ENCODE measurements at regions not wholly inside any gene's neighbourhood (a gene's known extent, or its start where the extent isn't known, plus 50 kb on each side); places are given as distances from the start of the nearest gene placed in this dataset.

DNA sequence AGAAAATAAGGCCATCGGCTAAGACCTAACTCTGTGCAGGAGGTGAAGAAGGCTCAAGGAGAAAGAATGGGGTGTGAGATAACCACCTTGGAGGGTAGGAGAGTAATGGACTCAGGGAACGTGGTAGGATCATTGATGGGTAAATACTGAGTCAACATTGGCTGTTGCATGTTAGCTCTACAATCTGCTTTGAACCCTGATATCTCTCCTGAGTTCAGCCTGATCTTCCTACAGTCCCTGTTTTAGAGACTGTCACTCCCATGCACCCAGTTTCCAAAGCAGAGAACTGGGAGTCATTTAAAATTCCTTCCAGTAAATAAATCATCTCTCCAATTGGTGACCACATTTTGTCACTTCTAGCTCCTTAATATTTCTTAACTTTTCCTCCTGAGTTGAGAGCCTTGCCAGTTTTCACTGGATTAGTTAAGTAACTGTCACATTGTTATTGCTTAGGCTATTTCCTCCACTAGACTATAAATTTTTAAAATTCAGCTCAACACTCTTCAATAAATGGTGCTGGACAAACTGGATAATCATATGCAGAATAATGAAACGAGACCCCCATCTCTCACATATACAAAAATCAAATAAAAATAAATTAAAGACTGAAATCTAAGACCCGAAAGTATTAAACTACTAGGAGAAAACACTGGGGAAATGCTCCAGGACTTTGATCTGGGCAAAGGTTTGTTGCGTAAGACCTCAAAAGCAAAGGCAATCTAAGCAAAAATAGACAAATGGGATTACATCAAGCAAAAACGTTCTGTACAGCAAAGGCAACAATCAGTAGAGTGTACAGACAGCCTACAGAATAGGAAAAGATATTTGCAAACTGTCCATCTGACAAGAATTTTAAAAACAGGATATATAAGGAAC lies 138.9 kb upstream of the TMEM170B start:
- DNase-seq (ENCODE audit: low spot score in 2 of 2): no peak
- H3K9me3 ChIP-seq: no peaks in the 10 kb centered on the region
- no peaks in the 10 kb centered on the region for H3K27me3 ChIP-seq (ENCODE audit: low read depth)
- in situ Hi-C loops (cut with MboI; ENCODE audit: low sequenced_read_pairs): no loop called here
- H3K36me3 ChIP-seq (replicated peaks): no peaks in the 10 kb centered on the region
- H3K4me1 ChIP-seq: no peaks in the 10 kb centered on the region
- no peak overlapping the region for H3K4me3 ChIP-seq

GRCh38 chr6:11397622-11398450 lies 139.7 kb upstream of the TMEM170B start:
- no peak for DNase-seq (ENCODE audit: low spot score in 2 of 2)
- Histone ChIP-seq H3K36me3 (replicated peaks) (no peaks in the 10 kb centered on the region), H3K4me1 (no peaks in the 10 kb centered on the region), H3K4me3 (no peak overlapping the region), H3K9me3 (no peaks in the 10 kb centered on the region), H3K27me3 (ENCODE audit: low read depth) (no peaks in the 10 kb centered on the region)
- in situ Hi-C loops (cut with MboI; ENCODE audit: low sequenced_read_pairs): no loop called here

DNA sequence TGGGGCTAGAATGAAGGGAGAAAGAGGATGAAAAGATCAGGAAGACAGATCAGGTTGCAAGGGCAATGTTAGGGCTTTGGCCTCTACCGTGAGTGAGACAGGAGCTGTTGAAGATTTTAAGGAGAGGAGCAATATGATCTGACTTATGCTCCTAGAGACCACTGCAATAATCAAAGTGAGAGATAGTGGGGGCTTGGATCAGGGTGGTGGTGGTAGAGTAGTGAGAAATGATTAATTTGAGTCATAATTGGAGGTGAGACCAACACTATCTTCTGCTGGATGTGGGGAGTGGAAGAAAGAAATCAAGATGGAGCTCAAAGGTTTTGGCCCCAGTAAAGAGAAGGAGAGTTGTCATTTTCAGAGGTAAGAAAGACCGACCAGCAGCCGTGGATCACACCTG lies 140.7 kb upstream of the TMEM170B start:
- H3K36me3 ChIP-seq (replicated peaks): no peaks in the 10 kb centered on the region
- no peaks in the 10 kb centered on the region for H3K9me3 ChIP-seq
- no peak for DNase-seq (ENCODE audit: low spot score in 2 of 2)
- H3K4me1 ChIP-seq: no peaks in the 10 kb centered on the region
- in situ Hi-C loops (cut with MboI; ENCODE audit: low sequenced_read_pairs): no loop called here
- no peak overlapping the region for H3K4me3 ChIP-seq
- no peaks in the 10 kb centered on the region for H3K27me3 ChIP-seq (ENCODE audit: low read depth)

DNA sequence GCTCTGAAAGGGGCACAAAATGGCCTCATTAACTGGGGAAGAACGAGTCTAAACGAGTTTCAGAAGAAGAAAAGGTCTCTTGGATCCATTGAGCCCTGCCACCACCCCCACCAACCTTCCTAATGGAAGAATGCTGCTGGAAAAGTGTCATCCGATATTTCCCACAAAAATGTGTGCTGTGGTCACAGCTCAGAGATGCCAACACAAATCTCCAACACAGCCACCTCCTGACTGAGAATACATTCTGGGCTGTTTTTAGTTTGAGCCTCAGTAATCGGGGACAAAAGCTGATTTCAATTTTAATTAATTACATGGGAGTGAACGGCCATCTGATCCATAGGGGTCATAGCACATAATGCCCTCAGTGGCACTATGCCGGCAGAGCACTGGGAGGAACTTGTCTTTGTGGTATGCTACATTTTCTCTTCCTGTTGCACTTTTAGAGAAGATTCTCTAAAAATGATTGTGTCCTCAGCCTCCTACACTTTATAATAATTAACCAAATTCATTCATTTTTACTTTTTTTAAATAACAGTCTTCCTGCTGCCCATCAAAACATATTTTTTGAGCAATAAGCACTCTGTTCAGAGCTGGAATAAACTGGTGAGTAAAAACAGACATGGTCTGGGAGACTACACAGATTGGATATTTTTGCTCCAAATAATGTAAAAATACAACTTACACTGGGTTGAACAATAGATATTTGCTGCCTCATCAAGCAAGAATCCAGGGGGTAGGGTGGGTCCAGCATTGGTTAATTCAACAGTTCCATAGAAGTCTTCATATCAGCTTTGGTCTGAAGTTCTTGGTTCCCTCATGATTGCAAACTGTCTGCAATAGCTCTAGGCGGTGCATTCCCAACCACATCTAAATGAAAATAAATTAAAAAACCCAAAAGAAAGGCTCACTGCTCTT lies 143.6 kb upstream of the TMEM170B start:
- in situ Hi-C loops (cut with MboI; ENCODE audit: low sequenced_read_pairs): no loop called here

GRCh38 chr6:11392778-11393507 lies 144.6 kb upstream of the TMEM170B start:
- H3K9me3 ChIP-seq: peaks cover 3% of the 10 kb centered on the region
- in situ Hi-C loops (cut with MboI; ENCODE audit: low sequenced_read_pairs): no loop called here
- no peaks in the 10 kb centered on the region for H3K36me3 ChIP-seq (replicated peaks)
- H3K4me3 ChIP-seq: no peak overlapping the region
- H3K4me1 ChIP-seq: peaks cover 4% of the 10 kb centered on the region
- no peak for DNase-seq (ENCODE audit: low spot score in 2 of 2)
- H3K27me3 ChIP-seq (ENCODE audit: low read depth): no peaks in the 10 kb centered on the region

More for the DNA sequence above, 143.6 kb upstream of the TMEM170B start:
- H3K9me3 ChIP-seq: no peaks in the 10 kb centered on the region
- no peaks in the 10 kb centered on the region for H3K36me3 ChIP-seq (replicated peaks)
- H3K4me3 ChIP-seq: no peak overlapping the region
- no peak for DNase-seq (ENCODE audit: low spot score in 2 of 2)
- peaks cover 4% of the 10 kb centered on the region for H3K4me1 ChIP-seq
- H3K27me3 ChIP-seq (ENCODE audit: low read depth): no peaks in the 10 kb centered on the region

DNA sequence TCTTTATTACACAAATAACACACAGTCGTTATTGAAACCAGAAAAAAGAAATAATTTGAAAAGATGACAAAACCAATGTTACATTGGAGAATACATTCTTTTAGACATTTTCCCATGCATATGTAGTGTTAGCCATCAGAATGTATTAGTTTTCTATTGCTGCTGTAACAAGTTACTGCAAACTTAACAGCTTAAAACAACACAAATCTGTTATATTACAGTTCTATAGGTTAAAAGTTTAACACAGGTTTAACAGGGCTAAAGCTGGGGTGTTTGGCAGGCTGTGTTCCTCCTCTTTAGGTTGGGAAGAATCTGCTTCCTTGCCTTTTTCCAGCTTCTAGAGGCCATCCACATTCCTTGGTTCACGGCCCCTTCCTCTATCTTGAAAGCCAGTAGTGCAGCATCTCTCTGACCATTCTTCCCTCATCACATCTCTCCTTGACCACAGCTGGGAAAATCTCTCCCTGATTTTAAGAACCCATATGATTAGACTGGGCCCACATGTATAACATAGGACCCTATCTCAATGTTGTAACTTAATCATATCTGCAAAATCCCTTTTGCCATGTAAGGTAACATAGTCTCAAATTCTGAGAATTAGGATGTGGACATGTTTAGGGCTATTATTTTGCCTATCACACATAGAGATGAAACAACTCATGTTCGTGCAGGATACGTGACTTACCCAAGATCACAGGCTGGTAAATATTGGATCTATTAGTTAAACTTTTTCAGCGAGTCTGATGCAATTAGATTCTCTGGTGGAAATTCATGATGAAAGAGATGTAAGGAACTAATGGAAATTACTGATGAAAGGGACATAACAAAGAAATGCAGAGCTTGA lies 145.4 kb upstream of the TMEM170B start:
- H3K36me3 ChIP-seq (replicated peaks): no peaks in the 10 kb centered on the region
- no peak overlapping the region for H3K4me3 ChIP-seq
- peaks cover 3% of the 10 kb centered on the region for H3K9me3 ChIP-seq
- peaks cover 4% of the 10 kb centered on the region for H3K4me1 ChIP-seq
- no peaks in the 10 kb centered on the region for H3K27me3 ChIP-seq (ENCODE audit: low read depth)
- in situ Hi-C loops (cut with MboI; ENCODE audit: low sequenced_read_pairs): no loop called here
- DNase-seq (ENCODE audit: low spot score in 2 of 2): no peak

DNA sequence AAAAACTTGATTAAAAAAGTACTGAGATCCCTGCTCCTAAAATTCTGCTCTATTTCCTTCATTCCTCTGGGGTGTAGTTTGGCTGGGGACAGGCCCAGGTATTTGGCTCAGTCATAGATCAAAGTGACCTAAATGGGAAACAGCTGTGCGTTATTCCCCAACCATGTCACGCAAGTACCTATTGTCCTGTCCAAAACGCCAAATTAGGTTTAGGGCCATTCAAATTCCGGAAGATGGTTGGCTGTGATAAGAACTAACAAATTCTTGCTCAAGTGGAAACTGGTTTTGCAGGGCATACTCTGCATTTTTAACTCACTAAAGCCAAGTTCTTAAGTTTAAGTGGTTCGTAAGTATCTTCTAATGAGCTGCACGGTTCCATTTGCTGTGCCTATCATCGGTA lies 147.6 kb upstream of the TMEM170B start:
- Histone ChIP-seq H3K4me1 (peaks cover 4% of the 10 kb centered on the region), H3K9me3 (peaks cover 3% of the 10 kb centered on the region), H3K36me3 (replicated peaks) (no peaks in the 10 kb centered on the region), H3K4me3 (no peak overlapping the region), H3K27me3 (ENCODE audit: low read depth) (no peaks in the 10 kb centered on the region)
- in situ Hi-C loops (cut with MboI; ENCODE audit: low sequenced_read_pairs): no loop called here
- DNase-seq (ENCODE audit: low spot score in 2 of 2): no peak

DNA sequence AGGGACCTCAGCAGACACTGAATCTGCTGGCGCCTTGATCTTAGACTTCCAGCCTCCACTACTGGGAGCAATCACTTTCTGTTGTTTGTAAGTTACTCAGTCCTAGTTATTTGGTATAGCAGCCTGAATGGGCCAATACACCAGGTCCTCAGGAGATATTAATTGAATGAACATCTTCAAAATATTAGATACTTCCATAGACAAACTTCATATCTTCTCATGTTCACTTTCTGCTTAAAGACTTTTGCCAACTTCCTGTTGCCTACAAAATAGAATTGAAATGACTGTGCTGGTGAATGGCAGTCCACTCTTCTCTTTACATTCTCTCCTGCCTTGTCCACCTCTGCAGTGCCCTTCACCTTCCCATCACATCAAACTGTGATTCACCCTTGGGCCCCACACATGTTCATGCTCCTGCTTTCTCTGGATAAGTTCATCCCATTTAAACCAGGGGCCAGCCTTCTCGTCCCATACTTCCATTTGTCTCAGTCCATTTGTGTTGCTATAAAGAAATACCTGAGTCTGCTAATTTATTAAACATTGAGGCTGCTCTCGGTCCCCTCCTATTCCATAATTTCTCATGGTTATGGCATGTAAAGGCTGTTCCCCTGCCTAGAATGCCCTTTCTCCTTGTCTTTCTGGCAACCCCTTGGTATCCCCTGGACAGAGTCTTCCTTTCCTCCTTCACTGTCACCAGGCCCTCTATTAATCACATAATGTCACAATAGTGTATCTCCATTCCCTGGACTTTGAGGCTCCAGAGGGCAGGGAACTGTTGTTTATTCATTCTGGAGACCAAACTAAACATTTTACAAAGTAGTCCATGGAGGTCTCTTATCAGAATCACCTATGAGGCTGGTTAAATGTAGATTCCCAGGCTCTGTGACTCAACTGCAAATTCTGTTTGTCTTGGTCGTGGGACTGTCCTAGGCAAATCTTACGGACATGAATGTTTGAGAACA lies 148.3 kb upstream of the TMEM170B start:
- no peak for DNase-seq (ENCODE audit: low spot score in 2 of 2)
- peaks cover 4% of the 10 kb centered on the region for H3K4me1 ChIP-seq
- in situ Hi-C loops (cut with MboI; ENCODE audit: low sequenced_read_pairs): no loop called here

DNA sequence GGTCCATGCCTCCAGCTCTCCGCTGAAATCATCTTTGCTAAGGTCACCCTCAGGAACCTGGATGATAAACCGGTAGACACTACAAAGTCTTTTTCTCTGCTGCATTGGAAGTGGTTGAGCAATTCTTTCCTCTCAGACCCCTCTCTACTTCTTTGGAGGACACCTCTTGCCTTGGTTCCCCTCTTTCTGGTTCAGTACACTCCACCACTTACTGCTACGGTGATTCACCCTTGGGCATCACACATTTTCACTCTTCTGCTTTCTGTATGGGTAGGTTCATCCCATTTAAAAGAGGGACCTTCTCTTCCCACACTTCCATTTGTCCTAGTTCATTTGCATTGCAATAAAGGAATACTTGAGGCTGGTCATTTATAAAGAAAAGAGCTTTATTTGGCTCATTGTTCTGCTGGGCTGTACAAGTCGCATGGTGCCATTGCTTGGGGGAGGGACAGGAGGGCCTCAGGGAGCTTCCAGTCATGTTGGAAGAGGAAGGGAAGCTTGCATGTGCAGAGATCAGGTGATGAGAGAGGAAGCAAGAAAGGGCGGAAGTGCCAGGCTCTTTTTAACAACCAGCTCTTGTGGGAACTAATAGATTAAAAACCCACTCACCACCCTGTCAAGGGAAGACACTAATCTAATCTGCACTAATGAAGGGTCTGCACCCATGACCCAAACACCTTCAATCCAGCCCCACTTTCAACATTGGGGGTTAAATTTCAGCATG lies 149.7 kb upstream of the TMEM170B start:
- H3K27me3 ChIP-seq (ENCODE audit: low read depth): no peaks in the 10 kb centered on the region
- H3K4me3 ChIP-seq: no peak overlapping the region
- H3K9me3 ChIP-seq: peaks cover 3% of the 10 kb centered on the region
- no peak for DNase-seq (ENCODE audit: low spot score in 2 of 2)
- no peaks in the 10 kb centered on the region for H3K36me3 ChIP-seq (replicated peaks)
- H3K4me1 ChIP-seq: peaks cover 4% of the 10 kb centered on the region
- in situ Hi-C loops (cut with MboI; ENCODE audit: low sequenced_read_pairs): no loop called here

More for the DNA sequence above, 148.3 kb upstream of the TMEM170B start:
- H3K27me3 ChIP-seq (ENCODE audit: low read depth): no peaks in the 10 kb centered on the region
- no peak overlapping the region for H3K4me3 ChIP-seq
- peaks cover 3% of the 10 kb centered on the region for H3K9me3 ChIP-seq
- H3K36me3 ChIP-seq (replicated peaks): no peaks in the 10 kb centered on the region

DNA sequence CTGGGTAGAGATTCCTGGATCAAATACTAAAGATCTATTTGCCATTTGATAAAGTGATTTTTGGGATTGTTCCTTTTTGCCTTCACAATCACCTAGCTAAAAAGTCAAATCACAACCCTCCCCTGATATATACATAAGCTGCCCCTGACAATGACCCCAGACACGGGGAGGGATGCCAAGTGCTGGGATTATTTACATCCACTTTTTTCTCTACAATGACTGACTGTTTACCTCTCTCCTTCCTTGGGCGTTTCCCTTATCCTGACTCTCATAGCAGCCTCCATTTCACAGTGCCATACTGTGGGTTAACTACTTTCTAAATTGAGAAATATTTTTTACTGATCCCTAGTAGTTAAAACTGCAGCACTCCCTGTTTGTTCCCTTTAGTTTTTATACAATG lies 150.8 kb upstream of the TMEM170B start:
- peaks cover 3% of the 10 kb centered on the region for H3K9me3 ChIP-seq
- H3K4me1 ChIP-seq: peaks cover 4% of the 10 kb centered on the region
- no peaks in the 10 kb centered on the region for H3K27me3 ChIP-seq (ENCODE audit: low read depth)
- DNase-seq (ENCODE audit: low spot score in 2 of 2): no peak
- in situ Hi-C loops (cut with MboI; ENCODE audit: low sequenced_read_pairs): no loop called here
- H3K4me3 ChIP-seq: no peak overlapping the region
- H3K36me3 ChIP-seq (replicated peaks): no peaks in the 10 kb centered on the region

- Histone ChIP-seq H3K4me3 (no peak overlapping the region), H3K27me3 (ENCODE audit: low read depth) (no peaks in the 10 kb centered on the region), H3K36me3 (replicated peaks) (no peaks in the 10 kb centered on the region), H3K9me3 (peaks cover 3% of the 10 kb centered on the region), H3K4me1 (peaks cover 4% of the 10 kb centered on the region)
- in situ Hi-C loops (cut with MboI; ENCODE audit: low sequenced_read_pairs): no loop called here
- no peak for DNase-seq (ENCODE audit: low spot score in 2 of 2)
Observed at GRCh38 chr6:11386323-11386722, 151.2 kb upstream of the TMEM170B start.

Data from HAP-1 (cell line).